GM12892 (cell line): ENCODE measurements at regions not wholly inside any gene's neighbourhood (a gene's known extent, or its start where the extent isn't known, plus 50 kb on each side); places are given as distances from the start of the nearest gene placed in this dataset.

Experiments
- DNase-seq: peaks from one replicate; pipeline ENCODE4 v3.0.0; 2011; ENCODE audit not compliant: insufficient read length
- FAIRE-seq: peaks from 2 replicates; lab custom pipeline; 2011; peaks lifted over from hg19 to GRCh38; lab: Jason Lieb, UNC
- POLR2A ChIP-seq: IDR thresholded peaks from 2 replicates; pipeline ENCODE4 v1.6.1; 2011; ENCODE audit warnings: low read depth, low read length, control low read depth
- POLR2AphosphoS5 ChIP-seq: IDR thresholded peaks from 2 replicates; pipeline ENCODE4 v1.6.1; 2011; ENCODE audit warnings: low read depth, low read length, control low read depth
- TAF1 ChIP-seq: IDR thresholded peaks from 2 replicates; pipeline ENCODE4 v1.6.1; 2011; ENCODE audit warnings: low read depth, mild to moderate bottlenecking, control low read depth, low read length, borderline replicate concordance

GRCh38 chr2:9681427-9681817, 50.6 kb upstream of the YWHAQ start:
- TF ChIP-seq POLR2AphosphoS5 (no peak), POLR2A (no peak), TAF1 (no peak)
- no peak for FAIRE-seq
- DNase-seq: no peak

GRCh38 chr2:9685637-9686036, 54.8 kb upstream of the YWHAQ start:
- no peak for TF ChIP-seq POLR2A
- TF ChIP-seq TAF1: no peak
- TF ChIP-seq POLR2AphosphoS5: no peak
- no peak for FAIRE-seq
- no peak for DNase-seq

GRCh38 chr2:9686061-9686460, 55.3 kb upstream of the YWHAQ start:
- FAIRE-seq: no peak
- no peak for DNase-seq
- TF ChIP-seq TAF1 (no peak), POLR2AphosphoS5 (no peak), POLR2A (no peak)

DNA sequence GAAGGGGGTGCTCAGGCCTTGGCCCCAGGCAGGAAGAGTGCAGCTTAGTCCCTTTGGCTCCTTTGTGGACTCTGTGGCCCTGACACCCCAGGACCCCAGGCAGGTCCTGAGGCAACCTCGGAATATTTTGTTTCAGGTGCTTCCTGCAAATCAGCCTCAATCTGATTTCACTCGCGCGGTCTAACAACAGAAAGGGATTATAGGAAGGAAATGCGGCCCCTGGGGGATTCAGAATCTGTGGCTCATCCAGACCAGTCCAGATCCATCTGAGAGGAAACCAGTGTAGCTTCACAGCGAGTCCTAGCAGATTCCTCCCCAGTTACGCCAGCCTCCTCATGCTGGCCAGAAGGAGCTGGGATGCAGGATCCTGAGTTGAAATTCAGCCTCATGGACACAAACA, 59.5 kb upstream of the YWHAQ start:
- no peak for TF ChIP-seq POLR2AphosphoS5
- no peak for TF ChIP-seq TAF1
- TF ChIP-seq POLR2A: no peak
- no peak for DNase-seq
- no peak for FAIRE-seq

DNA sequence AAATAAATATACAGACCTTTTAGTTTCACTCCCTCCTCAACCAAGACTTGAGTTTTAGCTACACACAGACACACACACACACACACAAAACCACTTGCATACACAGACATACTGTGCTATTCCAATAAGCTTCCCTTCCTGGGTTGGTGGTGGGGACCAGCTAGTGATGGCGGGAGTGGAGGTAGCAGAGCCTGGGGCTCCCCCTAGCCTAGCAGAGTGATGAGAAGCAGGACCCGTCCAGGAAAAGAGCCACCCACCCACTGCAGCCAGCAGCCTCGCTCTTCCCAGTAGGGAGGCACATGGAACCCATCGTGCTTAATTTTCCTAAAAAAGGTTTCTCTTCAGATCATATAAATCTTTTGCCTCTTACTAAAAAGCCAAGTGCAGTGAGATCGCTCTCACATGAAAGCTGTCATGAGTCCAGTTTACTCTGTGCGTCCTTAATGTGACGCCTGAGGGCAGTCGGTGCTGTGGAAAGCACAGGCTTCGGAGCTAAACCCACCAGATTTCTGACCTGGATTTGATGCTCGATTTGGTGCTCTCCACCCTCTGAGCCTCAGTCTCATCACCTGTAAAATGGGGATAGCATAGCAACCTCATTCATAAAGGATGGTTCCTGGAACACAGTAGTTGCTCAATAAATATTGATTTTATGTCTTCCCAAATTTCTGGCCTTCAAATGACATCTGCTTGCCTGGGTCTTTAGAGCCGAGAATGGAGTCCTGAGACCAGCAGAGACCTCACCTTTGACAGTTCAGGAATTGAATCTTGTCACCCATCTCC, 60.1 kb upstream of the YWHAQ start:
- no peak for DNase-seq
- TF ChIP-seq POLR2A: no peak
- no peak for TF ChIP-seq TAF1
- TF ChIP-seq POLR2AphosphoS5: no peak
- FAIRE-seq: no peak

DNA sequence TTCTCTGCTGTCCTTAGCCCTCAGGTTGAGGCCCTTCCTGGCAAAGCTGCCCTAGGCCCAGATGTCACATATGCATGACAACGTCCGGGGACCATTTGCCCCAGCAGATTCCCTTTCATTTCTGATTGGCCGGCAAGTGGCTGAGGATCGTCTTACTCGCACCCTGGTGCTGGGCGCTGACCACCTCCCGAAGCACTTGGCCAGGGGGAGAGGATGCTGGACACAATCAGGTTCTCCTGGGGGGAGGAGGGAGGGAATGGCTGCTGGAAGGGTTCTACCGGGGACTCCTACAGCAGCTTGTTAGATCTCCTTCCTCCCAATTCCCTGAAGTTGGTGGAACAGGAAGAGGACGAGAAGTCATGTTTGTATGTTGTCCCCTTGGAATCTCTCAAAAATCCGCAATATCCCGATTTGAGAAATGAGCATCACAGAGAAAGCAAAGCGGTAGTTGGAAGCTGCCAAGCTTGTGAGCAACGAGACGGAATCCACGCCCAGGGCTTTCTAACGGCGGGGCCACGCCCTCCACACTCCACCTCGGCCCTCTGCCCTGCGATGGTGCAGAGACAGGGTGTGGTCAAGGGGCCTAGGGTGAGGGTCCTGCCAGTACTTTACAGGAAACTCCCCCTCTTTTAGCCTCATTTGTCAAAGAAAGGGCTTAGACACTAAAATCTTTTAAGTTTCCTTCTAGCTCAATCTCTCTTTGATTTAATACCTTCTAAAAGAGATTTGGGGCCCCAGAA, 61.8 kb upstream of the YWHAQ start:
- TF ChIP-seq TAF1 (no peak), POLR2A (no peak), POLR2AphosphoS5 (no peak)
- no peak for DNase-seq
- no peak for FAIRE-seq

- DNase-seq: no peak
- TF ChIP-seq TAF1: no peak
- no peak for TF ChIP-seq POLR2AphosphoS5
- no peak for TF ChIP-seq POLR2A
- FAIRE-seq: no peak
Observed at GRCh38 chr2:9693196-9693491, 62.3 kb upstream of the YWHAQ start.

- DNase-seq: no peak
- TF ChIP-seq TAF1 (no peak), POLR2AphosphoS5 (no peak), POLR2A (no peak)
- FAIRE-seq: no peak
Observed at GRCh38 chr2:9693646-9694045, 62.8 kb upstream of the YWHAQ start.

DNA sequence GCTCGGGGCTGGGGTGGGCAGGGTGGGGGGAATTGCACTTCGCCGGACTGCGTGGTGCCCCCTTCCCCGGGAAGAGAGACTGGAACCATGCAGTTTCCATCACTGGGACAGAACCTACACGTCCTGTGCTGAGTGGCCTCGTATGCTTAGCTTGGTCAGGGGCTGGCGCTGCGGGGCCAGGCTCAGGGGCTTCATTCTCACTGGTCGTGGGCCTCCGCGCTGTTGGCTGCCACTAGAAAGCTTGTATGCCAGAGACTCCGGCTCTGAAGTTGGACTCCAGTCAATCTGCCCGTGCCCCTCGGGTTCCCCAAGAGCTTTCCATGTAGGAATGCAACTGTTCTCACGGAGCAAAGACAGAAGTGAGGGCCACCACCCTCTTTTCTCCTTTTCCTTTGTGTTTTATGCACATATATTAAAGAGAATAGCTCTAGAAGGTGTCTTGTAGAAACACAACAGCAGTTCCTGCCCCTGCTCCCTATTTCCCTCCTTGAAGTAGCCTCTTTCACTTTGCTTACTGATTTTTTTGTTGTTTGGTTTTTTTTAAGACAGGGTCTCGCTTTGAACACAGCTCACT, 64.0 kb upstream of the YWHAQ start:
- FAIRE-seq: no peak
- TF ChIP-seq POLR2AphosphoS5 (no peak), POLR2A (no peak), TAF1 (no peak)
- DNase-seq: no peak

- FAIRE-seq: no peak
- TF ChIP-seq TAF1 (no peak), POLR2A (no peak), POLR2AphosphoS5 (no peak)
Observed at GRCh38 chr2:9695941-9696340, 65.1 kb upstream of the YWHAQ start.

GRCh38 chr2:9696731-9697130, 65.9 kb upstream of the YWHAQ start:
- FAIRE-seq: no peak
- no peak for DNase-seq
- TF ChIP-seq POLR2A (no peak), TAF1 (no peak), POLR2AphosphoS5 (no peak)

More at GRCh38 chr2:9695941-9696340, 65.1 kb upstream of the YWHAQ start:
- DNase-seq: no peak

DNA sequence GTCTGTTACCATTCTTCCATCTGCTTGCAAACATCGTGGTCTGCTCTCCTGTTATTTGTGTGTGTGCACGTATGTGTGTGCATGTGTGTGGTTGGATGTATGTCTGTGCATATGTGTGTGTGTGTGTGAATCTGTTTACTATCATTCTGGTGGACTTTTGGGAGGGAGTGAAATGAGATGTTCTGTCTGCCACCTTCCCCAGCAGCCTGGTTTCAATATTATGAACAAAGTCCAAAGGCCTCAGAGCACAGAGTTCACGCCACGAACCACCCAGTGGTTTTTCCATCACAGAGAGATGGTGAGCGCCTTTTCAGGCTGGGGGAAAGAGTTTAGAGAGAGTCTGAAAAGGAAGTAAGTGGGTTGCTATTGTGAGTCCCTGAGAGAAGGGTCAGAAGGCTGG, 67.1 kb upstream of the YWHAQ start:
- DNase-seq (no peak), FAIRE-seq (no peak)
- TF ChIP-seq TAF1 (no peak), POLR2A (no peak), POLR2AphosphoS5 (no peak)
